ENCODE measurements at regions not wholly inside any gene's neighbourhood (a gene's known extent, or its start where the extent isn't known, plus 50 kb on each side); places are given as distances from the start of the nearest gene placed in this dataset.

DNA sequence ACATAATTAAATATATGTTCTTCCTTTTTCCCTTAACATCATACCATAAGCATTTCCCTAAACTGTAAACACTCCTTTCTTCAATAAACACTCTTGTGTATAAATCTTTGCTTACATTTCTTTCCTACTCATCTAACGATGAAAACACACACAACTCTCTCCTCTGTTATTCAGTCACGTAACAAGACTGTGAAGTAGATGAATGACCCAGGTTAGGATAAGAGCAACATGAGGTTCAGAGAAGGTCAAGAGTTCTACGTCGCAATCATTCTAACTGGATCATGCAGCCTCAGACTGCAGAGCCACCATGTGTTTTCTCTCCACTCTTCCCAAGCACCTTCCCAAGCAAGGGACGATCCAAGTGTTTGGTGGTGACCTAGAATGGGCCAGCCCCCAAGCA lies 70.5 kb upstream of the SPTLC1 start:
- DNase-seq (ENCODE audit: low spot score) = no peak

DNA sequence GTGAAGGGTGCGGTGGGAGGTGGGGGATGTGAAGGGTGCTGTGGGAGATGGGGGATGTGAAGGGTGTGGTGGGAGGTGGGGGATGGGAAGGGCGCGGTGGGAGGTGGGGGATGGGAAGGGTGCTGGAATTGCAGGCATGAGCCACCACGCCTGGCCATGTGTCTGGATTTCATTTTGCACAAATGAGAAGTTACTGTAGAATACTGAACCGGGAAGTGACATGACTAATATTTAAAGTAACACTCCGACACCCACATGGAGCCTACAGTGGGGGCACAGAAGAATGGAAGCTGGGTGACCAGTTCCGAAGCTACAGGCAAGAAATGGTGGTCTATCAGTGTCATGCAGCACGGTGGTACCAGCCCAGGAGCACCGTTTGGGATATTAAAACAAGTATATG lies 69.9 kb upstream of the SPTLC1 start:
- DNase-seq (ENCODE audit: low spot score) = no peak

DNA sequence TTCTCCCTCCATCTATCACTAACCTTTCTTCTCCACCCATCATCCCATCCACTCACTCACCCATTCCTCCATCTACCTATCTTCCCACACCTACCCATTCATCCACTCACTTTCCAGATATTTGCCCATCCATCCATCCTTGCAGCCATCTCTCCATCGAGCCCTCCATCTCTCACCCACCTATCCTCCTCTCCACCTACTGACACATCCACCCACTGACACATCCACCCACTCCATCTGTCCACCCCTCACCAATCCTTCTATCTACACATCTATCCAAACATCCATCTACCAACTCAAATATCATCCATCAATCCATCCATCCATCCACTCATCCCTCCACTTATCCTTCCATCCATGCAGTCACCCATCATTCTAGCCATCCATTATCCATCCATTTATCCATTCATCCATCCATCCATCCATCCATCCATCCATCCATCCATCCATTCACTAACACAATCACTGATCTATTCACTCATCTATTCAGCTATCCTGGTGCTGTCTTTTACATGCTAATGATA lies 68.9 kb upstream of the SPTLC1 start:
- DNase-seq (ENCODE audit: low spot score) = no peak

DNA sequence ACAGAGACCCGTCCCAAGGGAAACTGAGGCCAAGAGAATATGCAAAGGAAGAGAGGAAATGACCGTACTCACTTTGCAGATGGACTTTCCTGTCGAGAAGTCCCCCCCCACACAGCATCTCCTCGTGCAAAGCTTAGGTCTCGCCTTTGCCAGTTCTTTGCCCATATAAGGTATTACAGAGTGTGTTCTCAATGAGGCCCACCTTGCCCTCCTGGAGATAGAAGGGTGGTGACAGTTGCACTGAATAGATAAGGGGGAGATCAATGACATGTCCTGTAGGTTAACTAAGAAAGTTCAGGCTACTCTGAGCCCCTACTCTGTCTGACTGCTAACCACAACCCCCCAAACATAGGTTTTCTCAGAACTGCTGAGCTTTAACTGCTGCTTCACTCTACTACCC lies 68.2 kb upstream of the SPTLC1 start:
- DNase-seq (ENCODE audit: low spot score) = no peak

DNA sequence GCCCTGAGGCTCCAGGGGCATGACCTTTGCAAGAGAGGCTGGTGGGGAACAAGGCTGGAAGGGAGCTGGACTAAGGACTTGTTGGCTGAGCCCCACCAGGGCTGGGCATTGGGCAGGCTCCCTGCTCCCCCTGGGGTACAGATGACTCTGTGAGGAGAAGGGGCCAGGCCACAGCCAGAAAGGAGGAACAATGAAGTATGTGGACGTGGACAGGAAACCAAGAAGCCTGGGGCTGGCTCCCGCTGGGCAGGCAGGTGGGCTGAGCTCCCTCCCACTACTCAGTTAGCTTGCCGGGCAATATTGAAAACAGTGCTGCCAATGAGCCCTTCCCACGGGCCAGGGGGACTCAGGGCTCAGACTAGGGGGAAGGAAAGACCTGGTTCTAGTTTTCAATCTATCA lies 66.1 kb upstream of the SPTLC1 start:
- DNase-seq (ENCODE audit: low spot score) = no peak

DNA sequence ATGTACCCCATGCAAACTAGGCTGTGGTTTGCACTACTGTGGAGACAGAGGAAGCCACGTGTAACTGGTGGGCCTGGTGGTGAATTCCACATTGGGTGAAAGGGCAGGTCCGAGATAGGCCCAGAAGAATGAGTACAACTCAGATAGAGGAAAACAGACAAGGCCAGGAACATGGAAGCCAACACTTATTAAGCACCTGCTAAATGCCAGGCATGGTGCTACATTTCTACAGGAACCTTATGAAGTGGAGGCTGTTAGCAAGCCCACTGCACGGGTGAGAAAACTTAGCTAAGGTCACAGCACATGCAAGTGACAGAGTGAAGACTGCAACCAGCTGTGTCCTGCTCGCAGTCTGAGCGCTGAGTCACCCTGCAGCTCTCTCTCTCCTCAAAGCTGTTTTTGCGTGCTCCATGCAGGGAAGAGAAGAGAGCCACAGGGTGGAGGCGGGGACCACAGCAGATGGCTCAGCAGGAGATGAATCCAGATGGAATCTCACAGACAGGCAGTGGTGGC lies 65.5 kb upstream of the SPTLC1 start:
- no peak for DNase-seq (ENCODE audit: low spot score)

DNA sequence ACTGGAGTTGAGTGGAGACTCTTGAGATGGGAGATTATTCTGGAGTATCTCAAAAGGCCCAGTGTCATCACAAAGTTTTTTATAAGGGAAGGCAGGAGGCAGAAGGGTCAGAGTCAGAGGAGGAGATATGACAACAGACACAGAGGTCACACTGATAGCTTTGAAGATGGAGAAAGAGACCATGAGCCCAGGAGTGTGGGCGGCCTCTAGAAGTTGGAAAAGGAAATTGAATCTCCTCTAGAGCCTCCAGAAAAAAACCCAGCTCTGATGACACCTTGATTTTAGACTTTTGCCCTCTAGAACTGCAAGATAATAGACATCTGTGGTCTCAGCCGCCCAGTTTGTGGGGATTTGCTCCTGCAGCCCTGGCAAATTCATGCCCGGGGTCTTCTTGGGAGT lies 64.8 kb upstream of the SPTLC1 start:
- no peak for DNase-seq (ENCODE audit: low spot score)

DNA sequence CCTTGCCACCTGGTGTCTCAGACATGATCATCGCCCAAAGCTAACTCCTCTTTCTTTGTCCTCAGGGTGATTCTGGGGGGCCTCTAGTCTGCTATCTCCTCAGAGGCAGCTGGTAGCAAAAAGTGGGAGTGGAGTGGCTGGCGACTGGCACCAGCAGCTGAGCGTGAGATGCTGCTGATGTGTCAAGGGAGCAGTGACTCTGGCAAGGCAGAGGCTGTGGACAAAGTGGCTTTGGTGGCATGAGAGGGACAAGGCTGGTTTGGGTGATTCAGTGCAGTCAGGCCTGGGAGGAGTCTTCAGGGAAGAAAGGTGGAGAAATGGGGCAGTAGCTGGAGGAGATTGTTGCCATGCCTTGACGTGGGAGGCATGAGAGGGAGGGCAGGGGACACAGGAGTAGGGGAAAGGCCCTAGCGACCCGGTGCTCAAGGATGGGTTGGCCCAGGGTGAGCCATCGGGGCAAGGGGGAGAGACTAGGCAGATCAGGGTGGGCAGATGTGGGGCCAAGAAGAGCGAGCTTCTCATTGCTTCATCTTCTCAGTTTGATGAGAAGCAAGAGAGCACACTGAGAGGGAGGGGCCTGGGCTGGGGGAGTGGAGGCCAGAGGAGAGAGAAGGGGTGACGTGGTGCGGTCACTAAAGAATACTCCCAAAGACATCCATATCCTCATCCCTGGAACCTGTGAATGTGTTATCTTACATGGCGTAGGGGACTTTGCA lies 64.2 kb upstream of the SPTLC1 start:
- no peak for DNase-seq (ENCODE audit: low spot score)

DNA sequence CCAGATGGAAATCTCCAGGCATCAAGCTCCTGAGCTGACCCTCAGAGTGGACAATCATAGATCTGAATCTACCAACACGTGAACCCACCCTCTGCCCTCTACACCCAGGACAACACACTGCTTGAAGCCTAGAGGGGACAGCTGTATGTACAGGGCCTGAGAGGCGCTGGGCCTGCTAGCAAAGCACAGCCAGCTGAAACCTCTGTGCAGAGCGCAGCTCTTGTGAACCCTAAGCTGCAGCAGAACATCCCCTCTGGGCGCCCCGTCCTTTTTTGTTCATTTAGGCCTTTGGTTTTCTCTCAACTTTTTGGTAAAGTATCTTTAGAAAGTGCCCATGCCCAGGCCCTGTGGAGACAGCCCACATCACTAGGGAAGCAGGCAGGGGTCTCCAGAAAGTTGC lies 62.4 kb upstream of the SPTLC1 start:
- DNase-seq (ENCODE audit: low spot score) = no peak

DNA sequence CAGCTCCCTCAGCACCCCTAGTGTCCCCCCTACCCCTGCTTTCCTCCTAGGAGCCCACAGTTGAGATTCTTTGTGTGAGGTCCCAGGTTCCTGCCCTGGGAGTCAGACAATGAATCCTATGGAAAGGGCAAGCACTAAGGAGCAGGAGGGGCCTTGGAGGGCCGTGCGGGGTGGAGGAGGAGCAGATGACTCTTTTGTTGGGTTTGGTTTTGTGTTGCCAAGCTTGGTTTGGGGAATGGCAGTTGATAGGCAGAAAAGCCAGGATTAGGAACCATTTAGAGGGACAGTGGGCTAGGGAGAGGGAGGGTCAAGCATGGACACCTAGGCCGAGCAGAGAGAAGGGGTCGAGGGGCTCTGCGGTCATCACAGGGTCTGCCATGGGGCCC lies 61.6 kb upstream of the SPTLC1 start:
- DNase-seq (ENCODE audit: low spot score) = no peak

DNA sequence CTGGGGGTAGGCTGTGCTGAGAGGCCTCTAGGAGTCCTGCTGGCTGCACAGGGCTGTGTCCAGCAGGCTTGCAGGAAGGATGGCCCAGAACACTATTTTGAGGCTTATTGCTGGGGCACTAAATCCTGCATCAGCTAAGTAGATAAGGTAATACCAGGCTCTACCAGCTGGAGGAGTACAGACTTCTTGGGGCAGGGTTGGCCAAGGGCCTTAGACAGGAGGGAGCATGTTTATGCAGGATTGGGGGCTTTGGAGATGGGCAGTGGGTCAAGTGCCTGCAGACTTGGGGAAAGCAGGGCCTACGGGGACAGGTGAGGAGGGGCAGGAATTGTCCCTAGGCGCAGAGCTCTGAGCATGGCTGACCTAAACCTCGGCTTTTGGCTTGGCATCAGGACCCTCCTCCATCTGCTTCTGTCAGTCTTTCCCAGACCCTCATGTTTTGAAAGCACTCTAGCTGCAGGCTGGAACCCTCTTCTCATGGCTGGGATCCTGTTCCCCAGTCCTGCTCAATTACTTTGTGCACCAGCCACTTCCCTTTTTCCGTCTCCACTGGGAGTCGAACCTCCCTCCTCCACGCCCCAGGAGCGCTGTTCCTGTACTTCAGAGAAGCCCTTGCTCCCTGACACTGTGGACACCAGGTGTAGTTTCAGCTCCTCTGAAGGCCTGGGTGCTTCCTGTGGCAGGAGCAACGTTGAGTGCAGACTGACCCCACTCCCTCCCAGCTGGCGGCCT lies 61.0 kb upstream of the SPTLC1 start:
- DNase-seq (ENCODE audit: low spot score) = no peak

DNA sequence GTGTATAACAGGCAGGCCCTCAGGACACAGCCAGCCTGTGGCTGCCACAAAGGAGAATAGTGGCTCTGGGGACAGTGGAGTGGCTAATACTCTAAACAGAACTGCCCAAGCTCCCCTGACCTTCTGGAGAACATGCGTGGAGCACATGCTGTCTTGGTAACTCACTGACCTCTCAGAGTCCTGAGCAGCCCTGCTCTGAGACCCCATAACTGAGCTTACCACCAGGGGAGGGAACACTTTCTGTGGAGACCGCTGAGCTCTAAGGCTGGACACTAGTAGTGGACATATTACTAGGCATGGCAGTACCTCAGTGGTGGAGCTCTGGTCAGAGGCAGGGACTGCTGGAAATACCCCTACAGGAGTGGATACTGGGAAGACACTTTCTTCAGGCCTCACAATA lies 60.2 kb upstream of the SPTLC1 start:
- DNase-seq (ENCODE audit: low spot score) = no peak

DNA sequence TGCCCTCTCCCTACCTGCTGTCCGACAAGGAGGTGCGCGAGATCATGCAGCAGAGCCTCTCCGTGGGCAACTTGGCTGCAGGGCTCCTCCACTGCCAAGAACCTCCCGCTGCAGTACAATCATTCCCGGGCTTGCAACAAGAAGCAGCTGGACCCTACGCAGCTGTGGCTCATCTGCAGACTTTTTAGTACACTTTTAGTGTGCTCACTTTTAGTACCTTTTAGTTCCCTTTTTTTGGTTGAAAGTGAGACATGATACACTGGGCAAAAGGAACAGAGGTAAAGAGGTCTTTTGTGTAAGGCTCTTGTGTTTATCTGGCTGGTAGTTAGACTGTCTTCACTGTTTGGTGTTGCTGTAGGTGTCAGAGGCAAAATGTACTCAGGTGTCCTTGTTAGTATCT lies 58.1 kb upstream of the SPTLC1 start:
- DNase-seq (ENCODE audit: low spot score) = no peak

DNA sequence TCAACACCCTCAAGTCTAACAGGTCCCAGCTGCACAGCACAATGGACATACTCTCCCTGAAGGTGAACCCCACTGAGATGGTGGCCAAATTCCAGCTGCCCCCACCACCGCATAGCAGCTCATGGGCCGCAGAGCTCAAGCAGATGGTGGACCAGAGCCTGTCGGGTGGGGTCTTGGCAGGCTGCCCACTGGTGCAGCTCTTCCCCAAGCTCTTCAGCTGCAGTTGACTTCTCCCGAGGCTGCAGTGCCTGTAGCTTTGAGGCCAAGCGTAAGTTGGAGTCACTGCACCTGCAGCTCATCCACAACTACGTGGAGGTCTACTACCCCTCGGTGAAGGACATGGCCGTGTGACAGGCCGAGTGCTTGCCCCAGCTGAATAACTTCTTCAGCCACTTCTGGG lies 56.6 kb upstream of the SPTLC1 start:
- no peak for DNase-seq (ENCODE audit: low spot score)

DNA sequence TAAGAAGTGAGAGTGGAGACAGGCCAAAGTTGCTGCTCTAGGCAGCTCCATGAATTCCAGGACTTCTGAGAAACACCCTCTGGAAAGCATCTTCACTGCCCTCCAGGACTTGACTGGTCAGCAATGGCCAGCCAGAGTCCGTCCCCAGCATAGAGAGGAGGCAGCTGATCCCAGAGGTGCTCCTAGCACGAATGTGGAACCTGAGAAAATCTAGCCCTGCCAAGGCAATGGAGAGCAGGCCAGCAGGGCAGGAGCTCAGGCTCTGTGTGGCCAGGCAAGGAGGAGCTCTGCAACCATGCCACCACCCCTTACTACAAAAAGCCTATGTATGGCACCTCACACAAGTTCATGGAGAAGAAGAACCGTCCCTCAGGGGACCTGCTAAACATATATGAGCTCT lies 56.1 kb upstream of the SPTLC1 start:
- DNase-seq (ENCODE audit: low spot score) = no peak

DNA sequence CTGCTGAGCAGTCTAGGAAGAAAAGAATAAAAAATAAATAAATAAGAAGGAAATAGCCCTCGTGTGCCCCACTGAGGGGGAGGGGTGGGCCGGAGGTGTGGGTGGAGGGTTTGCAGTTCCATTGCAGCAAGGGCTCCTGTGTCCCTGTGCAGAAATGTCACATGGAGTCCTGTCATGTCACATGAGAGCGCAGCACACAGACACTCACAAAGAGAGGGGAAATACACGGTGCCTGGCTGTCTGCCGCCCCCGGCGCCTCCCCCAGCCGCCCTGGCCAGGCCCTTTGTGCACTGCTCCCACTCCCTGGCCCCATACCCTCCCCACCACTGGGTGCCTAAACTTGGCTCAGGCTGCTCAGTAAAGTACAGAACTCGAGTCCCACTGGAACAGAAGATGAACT lies 55.6 kb upstream of the SPTLC1 start:
- DNase-seq (ENCODE audit: low spot score) = no peak

DNA sequence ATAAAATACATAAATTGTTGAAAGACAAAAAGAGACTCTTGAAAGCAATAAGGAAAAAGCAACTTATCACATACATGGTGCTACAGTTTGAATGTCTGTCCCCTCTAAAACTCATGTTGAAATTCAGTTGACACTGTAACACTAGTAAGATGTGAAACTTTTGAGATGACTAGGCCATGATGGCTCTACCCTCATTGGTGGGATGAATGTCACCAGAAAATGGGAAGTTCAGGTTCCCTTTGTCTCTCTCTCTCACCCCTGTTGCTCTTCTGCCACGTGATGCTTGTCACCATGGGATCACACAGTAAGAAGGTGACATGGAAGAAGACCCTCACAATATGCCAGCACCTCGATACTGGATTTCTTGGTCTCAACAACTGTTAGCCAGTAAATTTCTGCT lies 50.3 kb upstream of the SPTLC1 start:
- DNase-seq (ENCODE audit: low spot score) = no peak

Data from putamen (tissue), 1 donor.